Urothelium cell line (cell line): ENCODE measurements at regions not wholly inside any gene's neighbourhood (a gene's known extent, or its start where the extent isn't known, plus 50 kb on each side); places are given as distances from the start of the nearest gene placed in this dataset.

Experiments used
- DNase-seq: peaks from one replicate; pipeline ENCODE4 v3.0.0; 2011; ENCODE audit warnings: low spot score, mixed read lengths
- FAIRE-seq: peaks from 2 replicates; lab custom pipeline; 2011; peaks lifted over from hg19 to GRCh38; lab: Jason Lieb, UNC

DNA sequence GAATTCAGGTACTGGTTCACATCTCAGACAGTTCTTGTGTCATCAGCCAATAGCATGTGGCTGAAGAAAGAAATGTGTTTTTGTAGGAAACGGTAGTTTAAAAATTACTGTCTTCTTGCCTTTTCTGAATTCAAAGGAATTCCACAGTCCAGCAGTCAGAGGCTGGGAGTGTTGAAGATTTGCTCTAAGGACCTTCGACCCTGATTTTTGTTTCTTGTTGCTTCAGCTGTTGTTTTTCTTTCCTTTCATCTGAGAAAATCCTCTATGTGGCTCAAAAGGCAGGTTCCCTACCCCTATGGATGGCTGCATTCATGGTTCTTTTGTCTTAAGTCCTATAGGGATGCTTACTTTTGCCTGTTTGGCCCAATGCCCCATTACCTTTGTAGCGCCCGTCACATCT, 304.9 kb downstream of the TMEM167A start:
- FAIRE-seq: no peak
- no peak for DNase-seq

GRCh38 chr5:82766206-82766605, 311.0 kb downstream of the TMEM167A start:
- FAIRE-seq: no peak

DNA sequence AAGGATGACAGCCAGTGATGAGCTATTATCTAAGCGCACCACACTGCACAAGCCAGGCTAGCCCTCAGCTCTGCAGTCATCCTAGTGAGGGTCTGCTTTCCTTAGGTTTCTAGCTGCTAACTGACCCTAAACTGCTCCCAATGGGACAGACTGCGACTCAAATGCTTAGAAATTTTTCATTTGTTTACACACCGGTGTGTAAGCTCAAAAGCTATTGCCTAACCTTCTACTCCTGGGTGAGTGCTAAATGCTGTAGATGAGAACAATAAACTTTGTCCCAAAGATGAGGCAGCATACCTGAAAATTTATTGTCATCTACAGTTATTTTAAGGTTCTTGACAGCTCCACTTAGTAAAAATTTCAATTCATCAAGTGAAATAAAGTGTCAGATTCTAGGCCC, 311.4 kb downstream of the TMEM167A start:
- DNase-seq (no peak), FAIRE-seq (no peak)

More at GRCh38 chr5:82766206-82766605, 311.0 kb downstream of the TMEM167A start:
- DNase-seq: no peak

GRCh38 chr5:82760856-82761255, 316.3 kb downstream of the TMEM167A start:
- FAIRE-seq (no peak), DNase-seq (no peak)

DNA sequence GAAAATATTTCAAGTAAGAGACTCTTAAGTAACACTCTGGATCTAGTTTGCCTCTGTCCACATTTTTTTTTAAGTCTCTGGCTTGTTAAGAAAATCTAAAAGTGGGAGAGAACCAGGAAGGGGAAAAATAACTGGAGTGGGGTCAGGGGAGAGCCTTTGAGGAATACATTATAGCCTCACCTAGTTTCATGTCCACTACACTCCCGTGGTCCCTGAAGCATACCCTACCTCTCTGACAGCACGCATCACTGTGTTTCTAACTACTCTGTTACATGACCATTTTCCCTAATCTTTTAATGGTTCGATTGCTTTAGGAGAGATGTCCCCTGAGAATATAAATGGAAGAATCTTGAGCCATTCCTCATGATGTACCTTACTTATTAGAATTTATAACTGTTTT, 318.3 kb downstream of the TMEM167A start:
- FAIRE-seq (no peak), DNase-seq (no peak)

- no peak for DNase-seq
- no peak for FAIRE-seq
Observed at GRCh38 chr5:82754759-82755158, 322.4 kb downstream of the TMEM167A start.

DNA sequence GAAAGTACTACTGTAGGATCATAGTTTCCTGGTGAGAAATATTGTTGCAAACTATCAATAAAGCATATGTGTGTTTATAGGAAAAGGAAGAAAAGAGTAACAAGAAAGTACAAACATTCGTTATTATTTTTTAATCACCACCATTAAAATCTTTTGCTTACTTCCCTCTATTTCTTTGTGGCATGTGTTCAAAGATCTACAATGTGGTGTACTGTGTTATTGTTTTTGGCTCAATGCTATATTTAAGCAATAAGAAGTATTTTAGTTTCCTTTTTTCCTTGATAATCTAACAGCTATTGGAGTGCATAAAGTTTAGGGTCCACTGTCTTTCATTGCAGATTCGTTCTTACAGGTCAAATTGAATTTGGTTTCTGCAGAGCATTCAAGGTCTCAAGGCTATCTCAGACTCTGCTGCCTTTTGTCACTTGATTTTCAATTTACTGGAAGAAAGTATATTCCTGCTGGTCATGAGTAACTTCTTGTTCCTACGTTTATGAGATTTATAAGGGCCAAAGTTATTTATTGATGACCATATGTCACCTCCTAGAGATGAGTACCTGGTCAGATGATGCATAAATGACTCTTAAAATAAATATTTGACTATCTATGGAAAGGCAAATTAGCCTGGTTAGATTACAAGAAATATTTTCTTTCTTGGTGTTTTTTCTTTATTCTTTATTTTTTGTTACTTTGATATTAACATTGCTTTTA, 323.0 kb downstream of the TMEM167A start:
- DNase-seq (no peak), FAIRE-seq (no peak)

GRCh38 chr5:82753374-82753773, 323.8 kb downstream of the TMEM167A start:
- DNase-seq (no peak), FAIRE-seq (no peak)

DNA sequence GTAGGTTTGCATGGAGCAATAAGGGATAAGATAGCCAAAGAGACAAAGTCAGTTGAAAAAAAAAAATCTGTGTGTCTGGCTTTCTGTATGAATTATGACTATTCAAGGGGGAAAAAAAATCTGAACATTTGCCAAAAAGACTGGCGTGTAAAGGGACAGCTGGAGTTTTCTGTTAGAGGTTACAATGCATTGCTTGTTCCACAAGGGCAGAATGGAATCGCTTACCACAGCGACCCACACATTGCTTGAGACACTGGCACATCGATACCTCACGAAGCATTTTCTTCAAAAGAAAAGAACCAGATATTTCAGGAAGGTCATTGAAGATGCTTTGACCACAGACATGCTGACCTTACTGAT, 327.8 kb downstream of the TMEM167A start:
- DNase-seq: peak; percentile 73
- FAIRE-seq: no peak

DNA sequence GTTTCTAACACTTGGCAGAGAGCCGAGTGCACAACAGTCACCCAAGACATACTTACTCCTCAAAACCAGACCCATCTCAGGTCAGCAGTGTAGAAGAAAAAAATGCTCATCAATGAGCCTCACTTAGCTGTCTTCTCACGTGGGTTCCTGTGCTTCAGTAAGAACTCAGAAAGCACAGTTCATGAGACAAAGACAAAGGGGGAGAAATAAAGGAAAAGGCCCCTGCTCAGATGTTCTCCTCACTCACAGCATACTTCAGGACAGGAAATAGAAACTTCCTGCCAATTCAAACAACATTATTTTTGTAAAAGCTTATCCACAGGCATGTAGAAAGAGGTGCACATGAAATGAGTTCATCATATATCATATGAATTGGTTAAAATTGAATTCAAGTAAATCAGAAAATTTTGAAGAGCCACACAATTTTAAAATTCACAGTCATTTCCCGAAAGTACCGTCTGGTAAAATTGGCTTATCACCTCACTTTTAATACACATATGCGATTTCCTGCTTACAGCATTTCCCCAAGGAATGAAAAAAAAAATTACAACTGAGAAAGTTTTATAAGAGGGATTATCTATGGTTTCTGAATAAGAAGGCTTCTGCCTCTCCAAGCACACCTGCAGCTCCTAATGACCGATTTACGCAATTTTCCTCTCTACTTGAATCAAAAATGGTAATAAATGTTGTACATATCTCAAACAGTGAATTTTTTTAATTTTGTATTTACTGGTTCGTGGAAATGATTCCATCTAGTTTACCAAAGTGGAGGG, 328.3 kb downstream of the TMEM167A start:
- DNase-seq (no peak), FAIRE-seq (no peak)

DNA sequence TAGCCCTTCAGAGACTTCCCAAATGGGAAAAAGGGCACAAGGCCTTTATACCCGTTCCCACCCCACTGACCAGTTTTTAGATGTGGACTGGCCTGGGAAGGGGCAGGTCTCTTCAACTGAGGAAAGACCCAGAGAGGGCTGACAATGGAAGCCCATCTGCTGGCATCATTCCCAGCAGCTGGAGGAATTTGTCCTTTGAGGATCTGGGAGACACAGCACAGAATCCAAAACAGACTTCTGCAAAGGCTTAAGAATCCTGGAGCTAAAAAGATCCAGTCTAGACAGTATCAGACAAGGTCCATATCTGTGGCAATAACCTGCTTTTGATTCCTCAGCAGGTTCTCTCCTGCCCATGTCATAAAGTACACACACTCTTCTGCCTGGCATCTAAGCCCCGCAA, 329.2 kb downstream of the TMEM167A start:
- FAIRE-seq: no peak
- DNase-seq: no peak

DNA sequence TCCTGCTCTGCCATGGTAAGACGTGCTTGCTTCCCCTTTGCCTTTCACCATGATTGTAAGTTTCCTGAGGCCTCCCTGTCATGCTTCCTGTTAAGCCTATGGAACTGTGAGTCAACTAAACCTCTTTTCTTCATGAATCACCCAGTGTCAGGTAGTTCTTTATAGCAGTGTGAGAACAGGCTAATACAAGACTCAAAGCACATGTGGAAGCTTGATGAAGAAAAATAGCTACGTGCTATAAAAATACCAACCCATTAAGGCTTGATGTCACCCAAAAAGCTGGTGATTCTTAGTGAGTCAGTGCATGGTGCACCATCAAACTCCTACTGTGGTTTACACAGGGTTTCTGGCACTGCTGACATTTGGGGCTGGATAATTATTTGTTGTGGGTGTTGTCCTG, 332.2 kb downstream of the TMEM167A start:
- no peak for FAIRE-seq
- DNase-seq: no peak

DNA sequence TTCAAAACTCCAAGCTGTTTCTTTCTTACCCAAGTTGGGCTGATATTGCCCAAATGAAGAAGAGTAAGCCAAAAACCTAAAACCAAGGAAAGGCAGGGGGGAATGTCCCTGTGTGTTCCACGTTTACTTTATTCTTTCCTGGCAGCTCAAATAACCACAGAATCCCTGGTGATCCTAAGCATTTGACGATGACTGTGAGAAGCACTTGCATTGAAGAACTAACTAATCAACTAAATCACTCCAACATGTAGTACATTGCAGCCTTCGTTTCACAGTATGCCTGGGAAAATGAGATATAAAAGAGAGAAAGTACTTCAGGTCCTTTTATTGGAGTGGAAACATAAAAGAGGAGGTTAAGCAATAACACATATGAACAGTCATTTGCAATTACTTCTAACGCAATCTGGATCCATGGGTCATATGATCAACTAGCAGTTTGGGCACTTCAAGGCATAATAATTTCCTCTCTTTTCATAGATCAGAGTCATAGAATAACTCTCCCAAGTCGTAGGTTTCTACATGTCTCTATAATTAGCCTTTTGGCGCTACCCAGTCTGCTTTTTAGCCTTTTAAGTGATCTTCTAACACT, 338.4 kb downstream of the TMEM167A start:
- FAIRE-seq: no peak
- DNase-seq: no peak

DNA sequence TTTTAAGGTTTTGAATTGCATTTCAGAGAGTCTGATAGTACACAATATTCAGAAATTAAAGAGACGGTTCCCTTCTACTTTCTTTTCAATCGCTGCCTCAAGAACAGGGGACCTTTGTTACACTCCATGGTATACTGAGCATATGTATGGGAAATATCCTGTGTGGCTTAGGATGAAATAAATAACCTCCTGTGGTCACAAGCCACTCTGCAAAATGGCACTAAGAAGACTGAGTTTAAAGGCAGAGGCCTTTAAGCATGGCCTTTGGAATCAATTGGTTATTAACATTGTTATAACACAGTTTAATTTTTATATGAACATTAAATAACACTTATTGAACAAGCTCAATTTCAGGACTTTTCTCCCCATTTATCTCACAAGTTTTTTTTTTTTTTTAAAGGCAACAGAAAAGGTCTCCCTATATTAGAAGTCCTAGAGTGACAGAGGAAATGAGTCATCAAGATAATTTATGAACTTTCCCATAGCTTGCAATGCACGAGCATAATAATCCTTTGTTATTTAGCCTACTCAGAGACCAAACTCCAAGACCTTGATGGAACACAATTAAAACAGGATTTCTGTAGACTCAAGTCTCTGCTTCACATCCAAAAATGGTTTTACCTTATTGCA, 341.9 kb downstream of the TMEM167A start:
- FAIRE-seq: no peak

DNA sequence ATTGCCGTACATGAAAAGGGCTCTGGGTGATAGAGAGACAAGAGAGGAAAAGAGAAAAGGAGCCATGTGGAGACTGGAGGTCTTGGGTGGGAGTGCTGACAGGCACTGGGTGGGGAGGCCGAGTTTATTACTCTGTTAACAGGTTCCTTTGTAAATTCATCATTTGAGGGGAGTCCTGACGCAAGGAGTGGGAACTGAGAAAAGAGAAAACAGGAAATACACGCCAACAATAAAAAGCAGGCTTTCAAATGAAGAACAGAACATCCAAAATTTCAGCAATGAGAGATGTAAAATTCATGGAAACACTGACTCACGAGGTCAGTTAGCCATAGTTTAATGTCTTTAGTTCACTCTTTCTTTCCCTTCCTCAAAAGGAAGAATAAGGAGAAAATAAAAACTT, 342.8 kb downstream of the TMEM167A start:
- no peak for DNase-seq
- no peak for FAIRE-seq

More for the DNA sequence above, 341.9 kb downstream of the TMEM167A start:
- peak; percentile 64 for DNase-seq

- DNase-seq (no peak), FAIRE-seq (no peak)
Observed at GRCh38 chr5:82730913-82731312, 346.3 kb downstream of the TMEM167A start.

DNA sequence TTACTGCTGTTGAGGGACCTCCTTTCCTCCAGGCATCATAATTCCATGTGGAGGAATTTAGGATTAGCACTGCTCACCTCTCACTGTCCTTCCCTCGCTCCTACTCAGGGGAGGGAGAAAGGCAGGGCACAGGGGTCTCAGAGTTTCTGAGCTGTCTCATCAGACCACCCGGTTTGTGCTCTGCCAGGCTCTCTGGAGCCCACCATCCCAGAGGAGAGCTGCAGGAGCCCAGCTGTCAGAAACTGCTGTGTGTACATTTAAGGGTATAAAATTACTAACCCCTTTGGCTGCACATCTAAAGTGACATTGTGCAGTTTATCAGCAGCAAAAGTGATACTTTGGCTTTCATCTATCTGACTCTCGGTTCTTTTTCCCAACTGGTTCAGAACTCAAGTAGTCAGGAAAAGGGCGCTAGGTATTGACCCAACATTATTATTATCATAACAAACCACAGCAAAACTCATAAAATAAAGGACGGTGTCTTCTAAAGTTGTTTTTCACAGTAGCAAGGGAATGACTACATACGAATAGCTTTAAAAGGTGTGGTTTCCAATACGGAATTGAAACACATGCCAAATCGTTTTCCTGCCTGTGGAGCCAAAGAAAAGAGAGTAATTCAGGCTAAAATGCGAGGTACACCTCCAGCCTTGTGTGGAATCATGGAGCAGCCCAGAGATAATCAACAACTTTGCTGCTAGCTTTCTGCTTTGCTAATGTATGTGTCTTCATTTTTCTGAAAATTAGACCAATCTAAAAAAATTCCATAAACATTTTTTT, 348.1 kb downstream of the TMEM167A start:
- FAIRE-seq (no peak), DNase-seq (no peak)

- FAIRE-seq (no peak), DNase-seq (no peak)
Observed at GRCh38 chr5:82723168-82723567, 354.0 kb downstream of the TMEM167A start.

DNA sequence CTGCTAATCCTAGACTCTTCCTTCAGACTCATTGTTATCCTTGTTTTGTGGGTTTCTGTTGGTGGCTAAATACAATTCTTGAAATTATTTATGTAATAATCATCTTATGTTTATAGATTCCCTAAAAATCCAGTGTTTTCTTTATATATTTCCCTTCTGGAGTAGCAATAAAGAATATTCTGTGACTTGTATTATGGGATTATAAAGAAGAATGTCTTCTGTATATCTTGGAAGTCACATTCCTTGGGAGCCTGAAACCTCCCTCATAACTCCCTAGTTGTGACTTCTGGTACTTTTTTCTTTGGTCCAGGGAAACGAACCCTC, 356.1 kb downstream of the TMEM167A start:
- FAIRE-seq: no peak
- no peak for DNase-seq

DNA sequence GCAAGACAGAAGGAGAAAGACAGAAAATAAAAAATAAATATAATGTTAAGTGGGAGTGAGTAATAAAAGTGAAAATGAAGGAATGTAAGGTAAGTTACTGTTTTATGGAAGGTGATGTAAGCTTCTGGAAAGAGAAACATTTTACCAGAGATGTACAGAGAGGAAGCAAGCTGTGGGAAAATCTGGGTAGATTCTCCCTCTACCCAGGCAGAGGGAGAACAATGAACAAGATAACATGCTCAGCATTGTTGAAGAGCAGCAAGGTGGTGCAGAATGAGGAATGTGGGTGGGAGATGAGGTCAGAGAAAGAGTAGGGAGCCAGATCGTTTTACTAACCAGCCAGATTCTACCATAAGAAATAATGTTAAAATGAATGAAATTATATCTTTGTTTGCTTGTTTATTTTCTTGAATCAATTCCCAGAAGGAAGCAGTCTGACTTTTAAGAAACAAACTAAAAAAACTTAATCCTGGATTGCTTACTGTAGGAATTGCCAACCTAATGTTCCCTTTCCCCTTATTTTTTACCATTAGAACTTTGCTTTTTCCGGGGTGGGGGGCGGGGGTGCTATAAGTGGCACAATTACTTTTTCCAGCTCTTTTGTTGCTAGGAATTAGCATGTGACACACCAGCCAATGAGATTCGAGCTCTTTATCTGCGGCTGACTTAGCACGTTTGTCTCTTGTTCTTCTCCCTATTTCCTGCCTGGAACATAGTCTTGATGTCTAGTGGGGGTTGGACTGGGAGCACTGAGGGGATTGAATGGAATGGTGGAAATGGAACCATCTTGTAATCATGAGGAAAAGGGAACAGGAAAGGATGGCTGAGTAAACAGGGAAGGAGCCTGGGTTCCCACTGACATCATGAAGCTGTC, 356.7 kb downstream of the TMEM167A start:
- DNase-seq: peak; percentile 30

More for the DNA sequence above, 356.7 kb downstream of the TMEM167A start:
- no peak for FAIRE-seq
